ENCODE measurements at regions not wholly inside any gene's neighbourhood (a gene's known extent, or its start where the extent isn't known, plus 50 kb on each side); places are given as distances from the start of the nearest gene placed in this dataset.

- TF ChIP-seq CTCF (IDR thresholded peaks at IDR 0.05) (no peak), POLR2A (IDR thresholded peaks at IDR 0.05) (no peak), EP300 (IDR thresholded peaks at IDR 0.05) (no peak)
Measured at GRCh38 chr11:30749268-30749667, 163.1 kb upstream of the MPPED2 start.

Data from tibial nerve (tissue), 4 donors.